ENCODE measurements at regions not wholly inside any gene's neighbourhood (a gene's known extent, or its start where the extent isn't known, plus 50 kb on each side); places are given as distances from the start of the nearest gene placed in this dataset.
"Not testable (repeated sequence)": the region's sequence is repeated elsewhere in the genome, so short reads cannot be mapped to it uniquely, and the experiment has no call there.

GRCh38 chr6:169921217-169921616 is 169.8 kb downstream of the ERMARD start:
- no peak overlapping the region for H3K27ac ChIP-seq (ENCODE audit: low read depth, low read length)
- H3K27me3 ChIP-seq (ENCODE audit: insufficient read depth, low read length): no peaks in the 10 kb centered on the region
- H2AFZ ChIP-seq (ENCODE audit: low read length, unreplicated experiment): no peak overlapping the region
- H3K36me3 ChIP-seq (ENCODE audit: insufficient read depth, low read length): no peaks in the 10 kb centered on the region
- no peaks in the 10 kb centered on the region for H3K4me1 ChIP-seq (ENCODE audit: control insufficient read depth, insufficient read depth, low read length, unreplicated experiment)
- H3K79me2 ChIP-seq (ENCODE audit: control insufficient read depth, insufficient read depth, low read length, unreplicated experiment): no peaks in the 10 kb centered on the region
- no peak overlapping the region for H3K4me3 ChIP-seq (ENCODE audit: low read depth, low read length)

DNA sequence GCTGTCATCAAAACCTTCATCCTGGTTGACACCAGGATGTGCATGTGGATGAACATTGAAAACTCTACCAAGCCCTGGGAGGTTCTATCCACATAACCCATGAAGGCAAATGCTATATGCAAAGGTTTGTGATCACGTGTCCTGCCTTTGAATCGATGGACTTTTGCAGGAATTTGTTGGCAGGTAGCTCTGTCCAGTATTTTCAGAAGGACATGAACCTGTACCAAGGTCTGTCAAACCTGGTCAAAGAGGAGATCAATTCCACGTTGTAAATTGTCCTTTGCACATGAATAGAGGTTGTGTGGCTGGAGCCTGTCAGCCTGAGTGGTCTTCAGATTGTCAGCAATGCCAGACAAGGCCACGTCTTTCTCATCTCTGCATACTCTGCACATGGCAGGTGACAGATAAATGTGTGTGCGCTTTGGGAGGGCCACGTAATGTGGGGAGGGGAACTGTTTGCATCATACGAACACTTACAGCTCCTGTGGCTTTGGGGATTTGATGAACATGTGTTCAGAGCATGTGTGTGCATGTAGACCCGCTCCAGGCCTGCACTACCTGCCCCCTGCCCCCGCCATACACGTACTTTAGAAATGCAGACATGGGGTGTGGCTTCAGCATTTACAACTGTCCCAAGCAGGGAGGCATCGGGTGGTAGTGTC is 169.1 kb downstream of the ERMARD start:
- H2AFZ ChIP-seq (ENCODE audit: low read length, unreplicated experiment): no peak overlapping the region
- no peak overlapping the region for H3K27ac ChIP-seq (ENCODE audit: low read depth, low read length)
- H3K36me3 ChIP-seq (ENCODE audit: insufficient read depth, low read length): no peaks in the 10 kb centered on the region
- H3K4me1 ChIP-seq (ENCODE audit: control insufficient read depth, insufficient read depth, low read length, unreplicated experiment): no peaks in the 10 kb centered on the region
- no peaks in the 10 kb centered on the region for H3K27me3 ChIP-seq (ENCODE audit: insufficient read depth, low read length)
- H3K4me3 ChIP-seq (ENCODE audit: low read depth, low read length): no peak overlapping the region
- H3K79me2 ChIP-seq (ENCODE audit: control insufficient read depth, insufficient read depth, low read length, unreplicated experiment): no peaks in the 10 kb centered on the region

DNA sequence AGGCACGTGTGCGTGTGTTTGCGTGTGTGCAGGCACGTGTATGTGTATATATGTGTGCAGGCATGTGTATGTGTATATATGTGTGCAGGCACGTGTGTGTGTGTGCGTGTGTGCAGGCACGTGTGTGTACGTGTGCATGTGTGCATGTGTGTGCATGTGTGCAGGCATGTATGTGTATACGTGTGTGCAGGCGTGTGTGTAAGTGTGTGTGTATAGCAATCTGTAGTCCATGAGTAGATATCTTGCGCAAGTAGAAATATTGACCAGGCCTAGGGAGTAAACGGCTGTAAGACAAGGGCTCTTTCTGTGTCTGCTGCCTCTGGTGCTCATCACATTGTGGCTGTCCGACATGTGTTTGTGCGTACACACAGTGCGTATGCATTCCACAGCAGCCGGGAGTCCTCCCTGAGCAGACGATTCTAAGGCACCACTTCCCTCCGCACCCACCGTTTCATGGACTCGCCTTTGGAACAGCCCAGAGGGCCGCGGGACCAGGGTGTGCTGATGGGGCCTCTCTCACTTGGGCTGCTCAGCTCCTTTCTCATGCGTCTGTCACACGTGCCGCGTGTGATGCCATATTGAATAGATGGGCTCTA is 167.6 kb downstream of the ERMARD start:
- Histone ChIP-seq H2AFZ (ENCODE audit: low read length, unreplicated experiment) (no peak overlapping the region), H3K79me2 (ENCODE audit: control insufficient read depth, insufficient read depth, low read length, unreplicated experiment) (no peaks in the 10 kb centered on the region), H3K27ac (ENCODE audit: low read depth, low read length) (no peak overlapping the region), H3K4me3 (ENCODE audit: low read depth, low read length) (no peak overlapping the region), H3K36me3 (ENCODE audit: insufficient read depth, low read length) (no peaks in the 10 kb centered on the region), H3K27me3 (ENCODE audit: insufficient read depth, low read length) (no peaks in the 10 kb centered on the region), H3K4me1 (ENCODE audit: control insufficient read depth, insufficient read depth, low read length, unreplicated experiment) (no peaks in the 10 kb centered on the region)

DNA sequence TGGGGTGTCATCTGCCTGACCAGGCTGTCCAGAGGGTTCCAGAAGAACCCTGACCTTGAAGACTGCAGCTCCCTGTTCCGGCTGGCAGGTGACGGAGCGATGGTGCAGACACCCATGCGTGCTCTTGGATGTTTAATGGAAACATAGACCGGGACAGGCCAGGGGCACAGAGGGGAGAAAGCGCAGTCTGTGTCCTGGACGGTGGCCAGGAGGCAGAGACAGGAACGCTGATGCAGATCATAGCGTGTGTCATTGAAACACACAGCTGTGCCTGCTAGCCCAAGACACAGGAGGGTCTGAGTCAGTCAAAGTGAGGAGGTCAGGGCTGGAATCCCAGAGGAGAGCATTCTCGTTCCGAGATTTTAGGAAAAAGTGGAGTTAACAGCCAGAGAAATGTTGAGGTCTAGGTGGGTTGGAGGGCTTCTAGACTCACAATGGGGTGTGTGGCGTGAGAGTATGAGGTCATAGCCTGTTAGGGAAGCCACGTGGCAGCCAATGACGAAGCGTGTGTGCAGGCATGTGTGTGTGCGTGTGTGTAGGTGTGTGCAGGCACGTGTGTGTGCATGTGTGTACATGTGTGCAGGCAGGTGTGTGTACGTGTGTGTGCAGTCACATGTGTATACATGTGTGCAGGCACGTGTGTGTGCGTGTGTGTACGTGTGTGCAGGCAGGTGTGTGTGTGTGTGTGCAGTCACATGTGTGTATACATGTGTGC is 167.0 kb downstream of the ERMARD start:
- Histone ChIP-seq H3K36me3 (ENCODE audit: insufficient read depth, low read length) (no peaks in the 10 kb centered on the region), H3K4me3 (ENCODE audit: low read depth, low read length) (no peak overlapping the region), H3K79me2 (ENCODE audit: control insufficient read depth, insufficient read depth, low read length, unreplicated experiment) (no peaks in the 10 kb centered on the region), H3K4me1 (ENCODE audit: control insufficient read depth, insufficient read depth, low read length, unreplicated experiment) (no peaks in the 10 kb centered on the region), H3K27ac (ENCODE audit: low read depth, low read length) (no peak overlapping the region), H3K27me3 (ENCODE audit: insufficient read depth, low read length) (no peaks in the 10 kb centered on the region), H2AFZ (ENCODE audit: low read length, unreplicated experiment) (no peak overlapping the region)

DNA sequence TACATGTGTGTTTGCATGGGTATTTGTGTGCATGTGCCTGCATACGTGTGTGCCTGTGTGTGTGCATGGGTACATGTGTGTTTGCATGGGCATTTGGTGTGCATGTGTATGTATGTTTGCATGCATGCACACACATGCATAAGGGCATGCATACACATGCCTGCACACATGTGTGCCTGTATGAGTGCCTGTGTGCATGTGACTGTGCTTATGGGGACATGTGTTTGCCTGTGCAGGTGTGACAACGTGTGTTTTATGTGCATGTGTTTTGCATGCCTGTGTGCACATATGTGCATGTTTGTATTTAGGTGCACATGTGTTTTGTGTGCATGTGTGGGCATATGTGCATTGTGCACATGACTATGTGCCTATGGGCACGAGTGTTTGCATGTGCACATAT is 165.7 kb downstream of the ERMARD start:
- no peak overlapping the region for H3K4me3 ChIP-seq (ENCODE audit: low read depth, low read length)

DNA sequence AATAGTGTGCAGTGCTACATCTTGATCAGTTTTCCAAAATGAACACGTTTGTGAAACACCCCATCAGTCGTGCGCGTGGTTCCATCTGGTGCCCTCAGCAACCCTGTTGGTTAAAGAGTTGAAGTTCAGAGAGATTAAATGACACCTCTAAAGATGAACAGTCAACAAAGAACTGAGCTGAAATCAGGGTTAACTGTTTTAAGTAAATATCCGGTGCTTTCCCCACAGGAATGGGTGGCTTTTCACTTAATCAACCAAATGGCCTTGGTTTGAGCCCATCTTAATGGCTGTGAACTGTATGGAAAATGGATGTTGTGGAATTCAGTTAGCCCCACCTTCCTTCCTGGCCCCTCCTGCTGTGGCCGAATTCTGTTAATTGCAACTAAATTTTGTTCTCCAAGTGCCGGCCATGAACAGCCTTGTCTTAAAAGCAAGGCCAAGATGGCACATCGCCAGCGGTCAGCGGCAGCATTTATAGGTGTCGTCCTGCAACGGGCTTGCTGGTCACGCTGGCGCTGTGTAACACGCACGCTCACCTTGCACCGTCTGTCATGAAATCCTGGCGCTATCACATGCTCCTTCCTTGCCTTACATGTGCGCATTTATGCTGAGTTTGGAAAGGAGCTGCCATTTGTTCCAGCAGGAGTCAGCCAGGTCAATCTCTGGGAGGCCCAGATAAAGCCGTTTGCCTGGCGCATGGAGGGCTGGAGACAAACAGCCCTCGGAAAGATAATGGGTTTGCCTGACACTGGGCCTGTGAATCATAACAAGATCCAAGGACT is 164.5 kb downstream of the ERMARD start:
- Histone ChIP-seq H3K27me3 (ENCODE audit: insufficient read depth, low read length) (no peaks in the 10 kb centered on the region), H3K79me2 (ENCODE audit: control insufficient read depth, insufficient read depth, low read length, unreplicated experiment) (no peaks in the 10 kb centered on the region), H3K36me3 (ENCODE audit: insufficient read depth, low read length) (no peaks in the 10 kb centered on the region), H3K27ac (ENCODE audit: low read depth, low read length) (no peak overlapping the region), H2AFZ (ENCODE audit: low read length, unreplicated experiment) (no peak overlapping the region), H3K4me1 (ENCODE audit: control insufficient read depth, insufficient read depth, low read length, unreplicated experiment) (no peaks in the 10 kb centered on the region), H3K4me3 (ENCODE audit: low read depth, low read length) (no peak overlapping the region)

More for the DNA sequence above, 165.7 kb downstream of the ERMARD start:
- Histone ChIP-seq H2AFZ (ENCODE audit: low read length, unreplicated experiment) (no peak overlapping the region), H3K27me3 (ENCODE audit: insufficient read depth, low read length) (no peaks in the 10 kb centered on the region), H3K79me2 (ENCODE audit: control insufficient read depth, insufficient read depth, low read length, unreplicated experiment) (no peaks in the 10 kb centered on the region), H3K27ac (ENCODE audit: low read depth, low read length) (no peak overlapping the region), H3K4me1 (ENCODE audit: control insufficient read depth, insufficient read depth, low read length, unreplicated experiment) (no peaks in the 10 kb centered on the region), H3K36me3 (ENCODE audit: insufficient read depth, low read length) (no peaks in the 10 kb centered on the region)

DNA sequence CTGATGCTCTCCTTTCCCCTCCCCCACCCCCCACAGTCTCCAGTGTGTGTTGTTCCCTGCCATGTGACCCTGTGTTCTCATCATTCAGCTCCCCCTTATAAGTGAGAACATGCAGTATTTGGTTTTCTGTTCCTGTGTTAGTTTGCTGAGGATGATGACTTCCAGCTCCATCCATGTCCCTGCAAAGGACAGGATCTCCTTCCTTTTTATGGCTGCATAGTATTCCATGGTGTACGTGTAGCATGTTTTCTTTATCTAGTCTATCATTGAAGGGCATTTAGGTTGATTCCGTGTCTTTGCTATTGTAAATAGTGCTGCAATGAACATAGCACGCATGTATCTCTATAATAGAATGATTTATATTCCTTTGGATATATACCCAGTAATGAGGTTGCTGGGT is 162.3 kb downstream of the ERMARD start:
- H3K27ac ChIP-seq (ENCODE audit: low read depth, low read length); H3K36me3 ChIP-seq (ENCODE audit: insufficient read depth, low read length); H3K79me2 ChIP-seq (ENCODE audit: control insufficient read depth, insufficient read depth, low read length, unreplicated experiment); H3K4me1 ChIP-seq (ENCODE audit: control insufficient read depth, insufficient read depth, low read length, unreplicated experiment); H2AFZ ChIP-seq (ENCODE audit: low read length, unreplicated experiment); H3K27me3 ChIP-seq (ENCODE audit: insufficient read depth, low read length); H3K4me3 ChIP-seq (ENCODE audit: low read depth, low read length): not testable (repeated sequence)

- Histone ChIP-seq H3K36me3 (ENCODE audit: insufficient read depth, low read length) (no peaks in the 10 kb centered on the region), H3K4me3 (ENCODE audit: low read depth, low read length) (no peak overlapping the region), H2AFZ (ENCODE audit: low read length, unreplicated experiment) (no peak overlapping the region), H3K27ac (ENCODE audit: low read depth, low read length) (no peak overlapping the region), H3K79me2 (ENCODE audit: control insufficient read depth, insufficient read depth, low read length, unreplicated experiment) (no peaks in the 10 kb centered on the region), H3K27me3 (ENCODE audit: insufficient read depth, low read length) (no peaks in the 10 kb centered on the region), H3K4me1 (ENCODE audit: control insufficient read depth, insufficient read depth, low read length, unreplicated experiment) (no peaks in the 10 kb centered on the region)
These were observed 161.7 kb downstream of the ERMARD start for GRCh38 chr6:169913096-169913638.

DNA sequence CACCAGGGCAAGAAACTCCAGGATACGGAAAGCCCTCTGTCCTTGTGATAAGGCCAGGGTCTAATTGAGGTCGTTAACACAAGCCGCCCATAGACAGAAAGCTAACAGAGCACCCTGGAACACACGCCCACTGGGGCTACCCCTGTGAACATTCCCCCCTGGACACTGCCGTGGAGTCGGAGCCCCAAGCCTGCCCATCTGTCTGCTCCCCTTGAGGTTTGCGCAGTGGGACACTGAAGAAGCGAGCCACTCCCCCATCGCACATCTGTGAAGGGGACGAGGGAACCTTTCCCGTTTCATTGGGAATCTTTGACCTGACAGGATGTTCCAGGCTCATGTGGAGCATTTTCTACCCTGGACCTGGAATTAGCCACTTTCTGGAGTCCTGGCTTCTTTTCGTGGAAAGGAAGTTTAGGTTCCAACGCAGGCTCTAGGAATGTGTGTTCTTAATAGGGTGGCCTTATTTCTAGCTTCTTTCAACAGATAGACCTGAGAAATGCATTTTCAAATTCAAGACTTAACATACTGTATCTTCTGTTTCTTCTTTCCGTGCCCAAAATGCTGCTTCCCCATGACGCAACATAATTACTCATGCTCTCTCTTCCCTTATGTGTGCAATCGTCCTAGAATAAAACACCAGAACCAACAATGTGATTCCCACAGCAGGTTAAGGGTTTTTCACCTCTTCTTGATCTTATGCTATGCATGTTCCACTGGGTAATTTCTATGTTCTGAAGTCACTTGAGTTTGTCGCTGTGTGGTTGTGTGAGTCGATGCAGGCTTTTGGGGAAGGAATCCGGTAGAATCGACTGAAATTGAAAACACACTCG is 161.1 kb downstream of the ERMARD start:
- no peaks in the 10 kb centered on the region for H3K36me3 ChIP-seq (ENCODE audit: insufficient read depth, low read length)
- H3K79me2 ChIP-seq (ENCODE audit: control insufficient read depth, insufficient read depth, low read length, unreplicated experiment): no peaks in the 10 kb centered on the region
- no peak overlapping the region for H3K27ac ChIP-seq (ENCODE audit: low read depth, low read length)
- H3K4me3 ChIP-seq (ENCODE audit: low read depth, low read length): no peak overlapping the region
- H3K27me3 ChIP-seq (ENCODE audit: insufficient read depth, low read length): no peaks in the 10 kb centered on the region
- no peak overlapping the region for H2AFZ ChIP-seq (ENCODE audit: low read length, unreplicated experiment)
- no peaks in the 10 kb centered on the region for H3K4me1 ChIP-seq (ENCODE audit: control insufficient read depth, insufficient read depth, low read length, unreplicated experiment)
